Neural crest cell (in vitro differentiated cells): ENCODE measurements at regions not wholly inside any gene's neighbourhood (a gene's known extent, or its start where the extent isn't known, plus 50 kb on each side); places are given as distances from the start of the nearest gene placed in this dataset.
"Not testable (repeated sequence)": the region's sequence is repeated elsewhere in the genome, so short reads cannot be mapped to it uniquely, and the experiment has no call there.

Experiments used
- DNase-seq: peaks from one replicate; pipeline ENCODE4 v3.0.0; 2021; ENCODE audit warnings: low read depth, mixed read lengths, low spot score
- H3K27ac Mint-ChIP-seq: one replicate; pipeline ENCODE4 v1.8.0; 2021; ENCODE audit warnings: mild to moderate bottlenecking, mixed read lengths; ENCODE audit not compliant: unreplicated experiment
- H3K27me3 Mint-ChIP-seq: 2 replicates; pipeline ENCODE4 v1.8.0; 2021; ENCODE audit warnings: low read depth, mild to moderate bottlenecking, mixed read lengths
- H3K36me3 Mint-ChIP-seq: 2 replicates; pipeline ENCODE4 v1.8.0; 2021; ENCODE audit warnings: low read depth, mild to moderate bottlenecking, mixed read lengths
- H3K4me1 Mint-ChIP-seq: 2 replicates; pipeline ENCODE4 v1.8.0; 2021; ENCODE audit warnings: mixed read lengths
- H3K4me3 Mint-ChIP-seq: one replicate; pipeline ENCODE4 v1.8.0; 2021; ENCODE audit warnings: mild to moderate bottlenecking, mixed read lengths
- H3K9me3 Mint-ChIP-seq: 2 replicates; pipeline ENCODE4 v1.8.0; 2021; ENCODE audit warnings: mixed read lengths
- CTCF ChIP-seq: fragments of 200-600 bp; sonication (generic); conservative IDR thresholded peaks from 2 replicates; pipeline ENCODE4 v1.5.0; 2021; ENCODE audit warnings: antibody characterized with exemption, mild to moderate bottlenecking

- Mint-ChIP-seq H3K27me3 (no peaks in the 10 kb centered on the region), H3K4me3 (peak overlapping the region; percentile 56), H3K36me3 (no peaks in the 10 kb centered on the region), H3K4me1 (peaks cover 38% of the 10 kb centered on the region), H3K9me3 (no peaks in the 10 kb centered on the region), H3K27ac (peak overlapping the region; percentile 93)
- DNase-seq = no peak
- TF ChIP-seq CTCF = no peak
Measured at GRCh38 chr14:89551432-89551831, 134.4 kb upstream of the FOXN3 start.

- Mint-ChIP-seq H3K27me3 (no peaks in the 10 kb centered on the region), H3K27ac (peak overlapping the region; percentile 93), H3K9me3 (no peaks in the 10 kb centered on the region), H3K4me3 (peak overlapping the region; percentile 56), H3K36me3 (no peaks in the 10 kb centered on the region), H3K4me1 (peaks cover 38% of the 10 kb centered on the region)
- DNase-seq = peak; percentile 2
- no peak for TF ChIP-seq CTCF
Measured at GRCh38 chr14:89550821-89551220, 133.8 kb upstream of the FOXN3 start.

DNA sequence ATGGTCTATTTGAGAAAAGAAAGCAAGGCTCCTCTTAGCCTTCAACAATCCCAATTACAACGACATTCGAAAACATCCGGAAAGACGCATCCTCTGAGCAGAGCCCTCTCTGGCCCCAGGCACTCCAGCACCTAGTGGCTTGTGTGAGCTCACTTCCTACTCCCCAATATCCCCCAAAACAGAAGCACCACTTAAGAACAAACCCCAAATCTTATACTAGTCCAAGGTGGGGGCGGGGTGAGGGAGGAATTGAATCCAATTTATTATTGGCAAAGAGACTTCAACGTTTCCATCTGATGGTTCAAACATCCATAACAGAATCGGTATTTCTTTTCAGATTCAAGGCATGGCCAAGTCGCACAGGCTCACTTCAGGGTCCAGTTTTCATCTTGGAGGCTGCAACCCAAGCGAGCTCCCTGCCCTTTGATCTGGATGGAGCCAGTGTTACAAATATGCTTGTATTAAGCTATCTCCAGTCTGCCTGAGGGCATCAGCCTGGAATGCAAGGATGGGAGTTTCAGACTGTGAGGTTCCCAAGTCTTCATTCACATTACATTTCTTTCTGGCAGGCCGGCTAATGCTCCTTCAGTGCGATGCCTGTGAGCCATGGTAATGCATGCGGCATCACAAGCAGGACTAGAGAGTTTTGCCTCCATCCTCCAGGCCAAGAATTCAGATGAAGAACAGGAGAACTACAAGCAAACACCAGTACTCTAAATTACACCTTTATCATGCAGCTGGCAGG lies 132.5 kb upstream of the FOXN3 start:
- DNase-seq = peak; percentile 14
- no peak for TF ChIP-seq CTCF
- Mint-ChIP-seq H3K36me3 (no peaks in the 10 kb centered on the region), H3K9me3 (no peaks in the 10 kb centered on the region), H3K4me3 (peak overlapping the region; percentile 67), H3K27me3 (no peaks in the 10 kb centered on the region), H3K27ac (peak overlapping the region; percentile 92), H3K4me1 (peaks cover 41% of the 10 kb centered on the region)

GRCh38 chr14:89547047-89547446 lies 130.0 kb upstream of the FOXN3 start:
- H3K4me3 Mint-ChIP-seq, H3K36me3 Mint-ChIP-seq, DNase-seq, H3K27ac Mint-ChIP-seq, H3K27me3 Mint-ChIP-seq, H3K9me3 Mint-ChIP-seq: not testable (repeated sequence)
- peaks cover 59% of the 10 kb centered on the region for H3K4me1 Mint-ChIP-seq

GRCh38 chr14:89544636-89545301 lies 127.7 kb upstream of the FOXN3 start:
- no peaks in the 10 kb centered on the region for H3K36me3 Mint-ChIP-seq
- no peaks in the 10 kb centered on the region for H3K9me3 Mint-ChIP-seq
- no peak for TF ChIP-seq CTCF
- no peak for DNase-seq
- peaks cover 40% of the 10 kb centered on the region for H3K4me1 Mint-ChIP-seq
- no peak overlapping the region for H3K27ac Mint-ChIP-seq
- H3K27me3 Mint-ChIP-seq = no peaks in the 10 kb centered on the region
- no peak overlapping the region for H3K4me3 Mint-ChIP-seq

DNA sequence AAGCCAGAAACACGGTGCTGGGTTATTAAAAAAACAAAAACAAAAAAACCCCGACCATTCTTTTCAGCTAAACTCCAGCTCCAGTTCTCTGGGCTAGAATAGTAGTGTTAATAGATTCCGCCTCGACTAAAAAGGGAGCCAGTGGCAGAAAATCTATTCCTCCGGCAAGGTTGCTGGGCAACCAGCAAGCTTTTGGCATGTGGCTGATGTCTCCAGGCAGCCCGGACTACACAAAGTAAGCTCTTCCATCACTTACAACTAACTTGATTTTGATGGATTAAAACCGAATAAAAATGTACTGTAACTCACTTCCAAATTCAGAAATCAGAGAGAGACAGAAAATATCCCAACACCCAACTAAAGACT lies 126.4 kb upstream of the FOXN3 start:
- Mint-ChIP-seq H3K27me3 (no peaks in the 10 kb centered on the region), H3K9me3 (no peaks in the 10 kb centered on the region), H3K4me1 (peaks cover 34% of the 10 kb centered on the region), H3K27ac (peak overlapping the region; percentile 94), H3K36me3 (no peaks in the 10 kb centered on the region), H3K4me3 (peak overlapping the region; percentile 19)
- DNase-seq = peak; percentile 44
- TF ChIP-seq CTCF = no peak
